ENCODE measurements at regions not wholly inside any gene's neighbourhood (a gene's known extent, or its start where the extent isn't known, plus 50 kb on each side); places are given as distances from the start of the nearest gene placed in this dataset.

DNA sequence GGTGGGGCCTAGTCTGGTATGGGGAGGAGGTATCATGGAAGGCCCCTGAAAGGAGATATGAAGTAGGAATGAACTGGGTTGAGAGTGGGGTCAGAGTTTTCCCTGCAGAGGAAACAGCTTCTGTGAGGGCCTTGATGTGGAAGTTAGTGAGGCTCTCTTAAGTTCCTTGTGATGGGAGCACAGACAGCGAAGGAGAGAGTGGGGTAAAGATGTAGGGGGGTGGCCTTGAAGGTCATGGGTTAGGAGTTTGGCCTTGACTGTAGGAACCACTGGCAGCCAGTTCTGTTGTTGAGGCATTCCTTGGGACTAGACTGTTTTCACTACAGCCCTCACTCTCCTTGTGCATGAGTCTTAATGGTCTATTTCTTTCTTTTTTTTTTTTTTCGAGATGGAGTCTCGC lies 77.8 kb upstream of the NMNAT3 start:
- TF ChIP-seq POLR2AphosphoS5 (IDR thresholded peaks at IDR 0.05; ENCODE audit: control insufficient read depth, insufficient read depth, low read depth, low read length) (no peak), SRF (CRISPR knock-in tag; IDR thresholded peaks at IDR 0.05) (no peak), TCF7L2 (IDR thresholded peaks at IDR 0.05; ENCODE audit: low read depth, low read length) (no peak)
- TF ChIP-seq, protein P1, sequence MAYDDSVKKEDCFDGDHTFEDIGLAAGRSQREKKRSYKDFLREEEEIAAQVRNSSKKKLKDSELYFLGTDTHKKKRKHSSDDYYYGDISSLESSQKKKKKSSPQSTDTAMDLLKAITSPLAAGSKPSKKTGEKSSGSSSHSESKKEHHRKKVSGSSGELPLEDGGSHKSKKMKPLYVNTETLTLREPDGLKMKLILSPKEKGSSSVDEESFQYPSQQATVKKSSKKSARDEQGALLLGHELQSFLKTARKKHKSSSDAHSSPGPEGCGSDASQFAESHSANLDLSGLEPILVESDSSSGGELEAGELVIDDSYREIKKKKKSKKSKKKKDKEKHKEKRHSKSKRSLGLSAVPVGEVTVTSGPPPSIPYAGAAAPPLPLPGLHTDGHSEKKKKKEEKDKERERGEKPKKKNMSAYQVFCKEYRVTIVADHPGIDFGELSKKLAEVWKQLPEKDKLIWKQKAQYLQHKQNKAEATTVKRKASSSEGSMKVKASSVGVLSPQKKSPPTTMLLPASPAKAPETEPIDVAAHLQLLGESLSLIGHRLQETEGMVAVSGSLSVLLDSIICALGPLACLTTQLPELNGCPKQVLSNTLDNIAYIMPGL (CRISPR knock-in tag; IDR thresholded peaks at IDR 0.05): no peak
- TF ChIP-seq, protein P2, sequence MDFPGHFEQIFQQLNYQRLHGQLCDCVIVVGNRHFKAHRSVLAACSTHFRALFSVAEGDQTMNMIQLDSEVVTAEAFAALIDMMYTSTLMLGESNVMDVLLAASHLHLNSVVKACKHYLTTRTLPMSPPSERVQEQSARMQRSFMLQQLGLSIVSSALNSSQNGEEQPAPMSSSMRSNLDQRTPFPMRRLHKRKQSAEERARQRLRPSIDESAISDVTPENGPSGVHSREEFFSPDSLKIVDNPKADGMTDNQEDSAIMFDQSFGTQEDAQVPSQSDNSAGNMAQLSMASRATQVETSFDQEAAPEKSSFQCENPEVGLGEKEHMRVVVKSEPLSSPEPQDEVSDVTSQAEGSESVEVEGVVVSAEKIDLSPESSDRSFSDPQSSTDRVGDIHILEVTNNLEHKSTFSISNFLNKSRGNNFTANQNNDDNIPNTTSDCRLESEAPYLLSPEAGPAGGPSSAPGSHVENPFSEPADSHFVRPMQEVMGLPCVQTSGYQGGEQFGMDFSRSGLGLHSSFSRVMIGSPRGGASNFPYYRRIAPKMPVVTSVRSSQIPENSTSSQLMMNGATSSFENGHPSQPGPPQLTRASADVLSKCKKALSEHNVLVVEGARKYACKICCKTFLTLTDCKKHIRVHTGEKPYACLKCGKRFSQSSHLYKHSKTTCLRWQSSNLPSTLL (IDR thresholded peaks at IDR 0.05): no peak
